MM.1S (cell line): ENCODE measurements at regions not wholly inside any gene's neighbourhood (a gene's known extent, or its start where the extent isn't known, plus 50 kb on each side); places are given as distances from the start of the nearest gene placed in this dataset.

ENCODE experiments used
- EZH2 ChIP-seq: fragments of 300-600 bp; sonication (generic); optimal IDR thresholded peaks from 2 replicates; pipeline ENCODE3; 2017; ENCODE audit warnings: low read depth, mild to moderate bottlenecking, antibody characterized with exemption, low read length, mixed read lengths
- TF ChIP-seq, protein P1 (sequence below): fragments of 300-600 bp; sonication (generic); IDR thresholded peaks from 2 replicates; pipeline ENCODE4 v1.5.1; 2016; ENCODE audit warnings: antibody characterized with exemption, low read length, mixed read lengths

- TF ChIP-seq, protein P1, sequence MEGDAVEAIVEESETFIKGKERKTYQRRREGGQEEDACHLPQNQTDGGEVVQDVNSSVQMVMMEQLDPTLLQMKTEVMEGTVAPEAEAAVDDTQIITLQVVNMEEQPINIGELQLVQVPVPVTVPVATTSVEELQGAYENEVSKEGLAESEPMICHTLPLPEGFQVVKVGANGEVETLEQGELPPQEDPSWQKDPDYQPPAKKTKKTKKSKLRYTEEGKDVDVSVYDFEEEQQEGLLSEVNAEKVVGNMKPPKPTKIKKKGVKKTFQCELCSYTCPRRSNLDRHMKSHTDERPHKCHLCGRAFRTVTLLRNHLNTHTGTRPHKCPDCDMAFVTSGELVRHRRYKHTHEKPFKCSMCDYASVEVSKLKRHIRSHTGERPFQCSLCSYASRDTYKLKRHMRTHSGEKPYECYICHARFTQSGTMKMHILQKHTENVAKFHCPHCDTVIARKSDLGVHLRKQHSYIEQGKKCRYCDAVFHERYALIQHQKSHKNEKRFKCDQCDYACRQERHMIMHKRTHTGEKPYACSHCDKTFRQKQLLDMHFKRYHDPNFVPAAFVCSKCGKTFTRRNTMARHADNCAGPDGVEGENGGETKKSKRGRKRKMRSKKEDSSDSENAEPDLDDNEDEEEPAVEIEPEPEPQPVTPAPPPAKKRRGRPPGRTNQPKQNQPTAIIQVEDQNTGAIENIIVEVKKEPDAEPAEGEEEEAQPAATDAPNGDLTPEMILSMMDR: no peak
- no peak for TF ChIP-seq EZH2
These were observed 67.0 kb upstream of the MAX start for GRCh38 chr14:65169351-65169750.
